ENCODE measurements at regions not wholly inside any gene's neighbourhood (a gene's known extent, or its start where the extent isn't known, plus 50 kb on each side); places are given as distances from the start of the nearest gene placed in this dataset.

GRCh38 chr4:100736641-100737451 is 219.0 kb upstream of the EMCN start:
- DNase-seq: no peak
- no peak for ATAC-seq

GRCh38 chr4:100728861-100729260 is 211.0 kb upstream of the EMCN start:
- DNase-seq (no peak), ATAC-seq (no peak)

- no peak for ATAC-seq
These were observed 205.1 kb upstream of the EMCN start for GRCh38 chr4:100722866-100723459.

DNA sequence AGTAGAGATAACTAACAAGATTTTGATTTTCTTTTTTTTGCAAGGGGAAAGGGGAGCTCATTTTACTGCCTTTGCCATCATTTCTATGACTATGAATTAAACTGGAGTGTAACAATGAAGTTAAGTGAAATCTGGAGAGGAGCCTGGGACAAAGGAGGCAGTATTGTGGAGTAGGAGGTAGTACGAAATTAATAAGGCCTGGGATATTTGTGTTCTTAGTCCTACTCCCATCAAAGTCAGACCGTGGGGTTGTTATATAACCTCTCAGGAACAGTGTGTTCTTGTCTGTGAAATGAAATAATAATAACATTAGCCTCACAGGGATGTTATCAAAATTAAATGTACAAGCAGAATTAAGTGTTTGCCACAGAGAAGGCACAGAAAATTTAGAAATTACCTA is 204.3 kb upstream of the EMCN start:
- ATAC-seq (no peak), DNase-seq (no peak)

More at GRCh38 chr4:100722866-100723459, 205.1 kb upstream of the EMCN start:
- no peak for DNase-seq

DNA sequence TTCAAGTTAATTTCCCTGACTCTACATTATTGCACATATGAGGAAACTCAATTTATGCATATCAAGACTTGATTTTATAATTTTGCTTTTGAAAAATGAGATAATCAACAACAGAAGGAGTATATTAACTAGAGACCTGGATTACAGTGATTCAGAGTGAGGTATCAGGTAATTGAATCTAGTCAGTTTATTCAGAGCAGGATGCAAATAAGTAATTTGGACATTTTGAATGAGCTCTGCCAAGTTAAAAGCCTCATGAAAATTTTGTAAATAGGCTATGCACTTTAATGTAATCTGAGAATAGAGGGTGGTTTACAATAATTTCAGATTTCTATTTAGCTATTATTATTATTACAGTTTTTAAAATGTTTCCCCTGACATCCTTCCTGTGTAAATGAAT is 203.7 kb upstream of the EMCN start:
- DNase-seq: no peak
- ATAC-seq: no peak

DNA sequence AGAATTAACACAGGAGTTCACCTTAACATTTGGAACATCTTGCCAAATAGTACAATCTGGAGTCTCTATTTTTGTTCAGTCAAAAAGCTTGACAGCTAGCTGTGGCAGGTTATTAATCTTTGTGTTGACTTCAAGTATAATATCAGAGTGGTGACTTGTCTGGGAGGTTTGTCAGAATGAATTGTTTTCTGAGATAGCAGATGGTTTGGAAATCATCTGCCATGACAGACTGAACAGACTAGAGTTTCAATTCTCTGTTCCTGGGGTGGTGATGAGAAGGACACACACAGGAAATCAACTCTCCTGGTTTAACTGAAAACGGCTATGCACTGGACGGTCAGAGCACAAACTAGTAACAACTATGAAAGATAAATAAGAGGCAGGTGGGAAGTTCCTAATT is 203.3 kb upstream of the EMCN start:
- DNase-seq: no peak
- ATAC-seq: no peak

GRCh38 chr4:100716416-100716815 is 198.6 kb upstream of the EMCN start:
- DNase-seq (no peak), ATAC-seq (no peak)

DNA sequence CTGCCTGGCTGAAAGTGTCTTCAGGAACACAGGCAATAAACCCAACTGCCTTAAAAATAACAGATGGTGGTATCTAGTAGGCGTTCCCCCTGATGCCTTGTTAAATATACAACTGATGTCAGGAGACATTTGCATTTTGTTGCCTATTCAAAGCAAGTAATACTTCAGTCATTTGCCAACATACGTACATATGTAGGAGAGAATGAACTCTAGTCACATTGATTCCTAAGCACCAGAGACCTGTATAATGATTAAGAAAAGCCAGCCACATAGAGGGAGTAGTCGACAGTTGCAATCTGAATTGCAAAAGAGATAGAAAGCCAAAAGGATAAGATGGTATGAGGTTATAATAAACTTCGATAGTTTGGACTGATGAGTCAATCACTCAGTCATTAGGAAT is 191.0 kb upstream of the EMCN start:
- no peak for DNase-seq
- ATAC-seq: no peak

DNA sequence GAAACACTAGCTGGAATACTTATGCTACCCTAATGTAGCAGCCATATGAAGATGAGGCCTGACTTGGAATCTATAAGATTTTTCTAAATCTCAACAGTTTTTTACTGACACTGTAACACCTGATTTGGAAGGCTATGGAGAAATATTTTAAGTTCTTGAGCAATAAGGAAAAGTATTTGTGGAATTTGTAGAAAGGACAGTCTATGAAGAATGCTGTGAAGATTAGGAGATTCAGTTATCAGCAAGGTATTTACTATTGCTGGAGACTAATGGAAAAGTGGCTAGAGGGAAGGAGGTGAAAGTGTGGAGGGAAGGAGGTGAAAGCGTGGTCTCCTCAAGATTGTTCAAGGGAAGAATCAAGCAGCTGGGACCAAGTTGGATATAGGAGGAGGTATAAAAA is 190.0 kb upstream of the EMCN start:
- ATAC-seq (no peak), DNase-seq (no peak)

- DNase-seq: no peak
- ATAC-seq: no peak
These were observed 178.7 kb upstream of the EMCN start for GRCh38 chr4:100696531-100696930.

- ATAC-seq: no peak
- DNase-seq: no peak
These were observed 178.0 kb upstream of the EMCN start for GRCh38 chr4:100695871-100696270.

DNA sequence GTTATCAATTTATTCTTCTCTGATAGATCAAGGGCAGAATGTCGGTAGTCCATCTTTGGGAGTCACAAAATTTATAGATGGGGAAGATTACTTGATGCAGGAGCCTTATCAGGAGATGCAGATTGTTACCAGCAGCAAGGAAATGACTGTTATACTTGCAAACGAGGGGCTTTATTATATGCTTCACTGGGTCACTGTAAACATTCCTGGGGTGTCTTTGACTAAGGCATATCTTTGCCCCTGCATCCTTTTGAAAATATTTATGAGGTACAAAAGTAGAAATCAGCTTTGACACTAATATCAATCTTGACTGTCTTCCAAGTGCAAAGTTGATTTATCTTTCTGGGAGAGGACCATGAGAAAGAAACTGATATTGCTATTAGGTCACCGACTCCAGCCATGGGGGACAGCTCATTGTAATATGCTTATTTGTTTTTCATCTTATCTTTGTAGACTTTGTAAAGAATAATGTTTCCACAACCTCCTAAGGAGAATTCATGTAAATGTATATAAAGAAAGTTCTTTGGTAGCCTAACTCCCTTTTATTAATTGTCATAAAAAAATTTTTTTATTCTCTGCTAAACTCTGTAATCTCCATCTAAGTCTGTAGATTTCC is 177.3 kb upstream of the EMCN start:
- DNase-seq: no peak
- no peak for ATAC-seq

GRCh38 chr4:100694467-100694866 is 176.6 kb upstream of the EMCN start:
- DNase-seq (no peak), ATAC-seq (no peak)

GRCh38 chr4:100690812-100691211 is 173.0 kb upstream of the EMCN start:
- no peak for DNase-seq
- no peak for ATAC-seq

GRCh38 chr4:100688368-100688767 is 170.5 kb upstream of the EMCN start:
- ATAC-seq (no peak), DNase-seq (no peak)

GRCh38 chr4:100682477-100683218 is 164.8 kb upstream of the EMCN start:
- no peak for ATAC-seq
- no peak for DNase-seq

- ATAC-seq: no peak
- no peak for DNase-seq
These were observed 163.5 kb upstream of the EMCN start for GRCh38 chr4:100681289-100681688.

DNA sequence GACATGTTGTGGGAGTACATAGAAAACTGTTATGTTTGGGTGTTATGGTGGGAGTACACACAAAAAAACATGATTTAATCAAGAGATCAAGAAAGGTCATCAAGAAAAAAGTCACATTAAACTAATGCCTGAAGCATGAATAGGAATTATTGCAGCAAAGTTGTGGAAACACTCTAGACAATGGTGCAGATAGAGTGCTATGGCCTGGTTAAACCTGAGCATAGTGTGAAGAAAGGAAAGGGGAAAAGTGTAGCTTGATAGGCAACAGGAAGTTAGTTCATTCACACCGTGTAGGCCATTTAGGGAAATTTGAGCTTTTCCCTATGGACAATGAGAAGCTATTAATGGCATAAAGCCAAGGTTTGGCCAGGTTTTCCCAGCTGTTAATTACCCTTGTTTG is 162.1 kb upstream of the EMCN start:
- DNase-seq: no peak
- no peak for ATAC-seq

- DNase-seq (no peak), ATAC-seq (no peak)
These were observed 157.2 kb upstream of the EMCN start for GRCh38 chr4:100674976-100675375.

- ATAC-seq (no peak), DNase-seq (no peak)
These were observed 139.4 kb upstream of the EMCN start for GRCh38 chr4:100657187-100657586.

GRCh38 chr4:100651499-100652175 is 133.8 kb upstream of the EMCN start:
- no peak for ATAC-seq
- no peak for DNase-seq

- DNase-seq: no peak
- no peak for ATAC-seq
These were observed 131.6 kb upstream of the EMCN start for GRCh38 chr4:100649417-100649816.

All from stimulated activated naive CD8-positive, alpha-beta T cell treated with anti-CD3 and anti-CD28 coated beads, Interleukin-15, Interleukin-2, amounts not matched to agents 100 U/mL and 50 U/mL, for 24 hours (primary cell).